HG03095 (cell line): ENCODE measurements at regions not wholly inside any gene's neighbourhood (a gene's known extent, or its start where the extent isn't known, plus 50 kb on each side); places are given as distances from the start of the nearest gene placed in this dataset.

ENCODE experiments used
- ATAC-seq: cut with Tn5 transposase; IDR thresholded peaks from one replicate; pipeline ENCODE4 v1.9.1; 2021; ENCODE audit warnings: moderate library complexity; ENCODE audit not compliant: unreplicated experiment

- no peak for ATAC-seq
Measured at GRCh38 chr2:176595986-176596385, 326.7 kb downstream of the MTX2 start.

GRCh38 chr2:176597916-176598315 is 328.7 kb downstream of the MTX2 start:
- no peak for ATAC-seq

GRCh38 chr2:176598351-176598750 is 329.1 kb downstream of the MTX2 start:
- ATAC-seq, result no peak

GRCh38 chr2:176599796-176600485 is 330.7 kb downstream of the MTX2 start:
- ATAC-seq, result no peak

GRCh38 chr2:176601066-176601465 is 331.8 kb downstream of the MTX2 start:
- no peak for ATAC-seq

GRCh38 chr2:176612036-176612435 is 342.8 kb downstream of the MTX2 start:
- ATAC-seq, result no peak

GRCh38 chr2:176612736-176613135 is 343.5 kb downstream of the MTX2 start:
- ATAC-seq, result no peak

GRCh38 chr2:176613323-176613987 is 344.2 kb downstream of the MTX2 start:
- ATAC-seq, result no peak

GRCh38 chr2:176614049-176614448 is 344.8 kb downstream of the MTX2 start:
- no peak for ATAC-seq

- ATAC-seq, result no peak
Measured at GRCh38 chr2:176614930-176615329, 345.7 kb downstream of the MTX2 start.

- no peak for ATAC-seq
Measured at GRCh38 chr2:176619504-176619903, 350.3 kb downstream of the MTX2 start.

GRCh38 chr2:176621350-176621749 is 352.1 kb downstream of the MTX2 start:
- ATAC-seq, result no peak

GRCh38 chr2:176622792-176623191 is 353.6 kb downstream of the MTX2 start:
- ATAC-seq, result no peak

- no peak for ATAC-seq
Measured at GRCh38 chr2:176626796-176627195, 357.6 kb downstream of the MTX2 start.

- ATAC-seq, result no peak
Measured at GRCh38 chr2:176628438-176628837, 359.2 kb downstream of the MTX2 start.

GRCh38 chr2:176633754-176634153 is 364.5 kb downstream of the MTX2 start:
- ATAC-seq, result no peak

- no peak for ATAC-seq
Measured at GRCh38 chr2:176636401-176636800, 367.2 kb downstream of the MTX2 start.

- ATAC-seq, result no peak
Measured at GRCh38 chr2:176637142-176637485, 367.9 kb downstream of the MTX2 start.

- peak; percentile 27 for ATAC-seq
Measured at GRCh38 chr2:176637486-176638166, 368.4 kb downstream of the MTX2 start.

GRCh38 chr2:176638167-176639015 is 369.1 kb downstream of the MTX2 start:
- ATAC-seq, result peak; percentile 82

- no peak for ATAC-seq
Measured at GRCh38 chr2:176639016-176639343, 369.7 kb downstream of the MTX2 start.
